Fibroblast of skin of left biceps (primary cell): ENCODE measurements at regions not wholly inside any gene's neighbourhood (a gene's known extent, or its start where the extent isn't known, plus 50 kb on each side); places are given as distances from the start of the nearest gene placed in this dataset.
A peak's percentile ranks its signal among the peaks of the same experiment; 100 is the strongest.
"Not testable (repeated sequence)": the region's sequence is repeated elsewhere in the genome, so short reads cannot be mapped to it uniquely, and the experiment has no call there.

Source experiments
- DNase-seq, 2 experiments: peaks; one replicate each; pipeline ENCODE4 v3.0.0-alpha.2; 2013; ENCODE audit warnings: low read depth in 2 of 2

GRCh38 chr17:49898366-49899190 is 50.7 kb upstream of the TAC4 start:
- no peak for DNase-seq

- DNase-seq, result no peak
Measured at GRCh38 chr17:49899191-49899485, 51.3 kb upstream of the TAC4 start.

- DNase-seq, result no peak
Measured at GRCh38 chr17:49899588-49899987, 51.7 kb upstream of the TAC4 start.

DNA sequence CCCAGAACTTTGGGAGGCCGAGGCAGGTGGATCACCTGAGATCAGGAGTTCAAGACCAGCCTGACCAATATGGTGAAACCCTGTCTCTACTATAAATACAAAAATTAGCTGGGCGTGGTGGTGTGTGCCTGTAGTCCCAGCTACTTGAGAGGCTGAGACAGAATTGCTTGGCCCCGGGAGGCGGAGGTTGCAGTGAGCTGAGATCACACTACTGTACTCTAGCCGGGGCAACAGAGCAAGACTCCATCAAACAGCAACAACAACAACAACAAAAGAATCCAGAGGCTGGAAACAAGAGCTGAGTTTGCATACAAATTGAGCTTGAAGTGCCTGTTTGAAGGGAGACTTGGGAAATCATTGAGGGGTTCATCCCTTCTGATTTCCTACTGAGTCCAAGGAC is 52.9 kb upstream of the TAC4 start:
- not testable (repeated sequence) for DNase-seq

- DNase-seq, result no peak
Measured at GRCh38 chr17:49901460-49902331, 53.8 kb upstream of the TAC4 start.

GRCh38 chr17:49903523-49903922 is 55.7 kb upstream of the TAC4 start:
- DNase-seq, result no peak

- DNase-seq, result no peak
Measured at GRCh38 chr17:49904893-49905292, 57.0 kb upstream of the TAC4 start.

DNA sequence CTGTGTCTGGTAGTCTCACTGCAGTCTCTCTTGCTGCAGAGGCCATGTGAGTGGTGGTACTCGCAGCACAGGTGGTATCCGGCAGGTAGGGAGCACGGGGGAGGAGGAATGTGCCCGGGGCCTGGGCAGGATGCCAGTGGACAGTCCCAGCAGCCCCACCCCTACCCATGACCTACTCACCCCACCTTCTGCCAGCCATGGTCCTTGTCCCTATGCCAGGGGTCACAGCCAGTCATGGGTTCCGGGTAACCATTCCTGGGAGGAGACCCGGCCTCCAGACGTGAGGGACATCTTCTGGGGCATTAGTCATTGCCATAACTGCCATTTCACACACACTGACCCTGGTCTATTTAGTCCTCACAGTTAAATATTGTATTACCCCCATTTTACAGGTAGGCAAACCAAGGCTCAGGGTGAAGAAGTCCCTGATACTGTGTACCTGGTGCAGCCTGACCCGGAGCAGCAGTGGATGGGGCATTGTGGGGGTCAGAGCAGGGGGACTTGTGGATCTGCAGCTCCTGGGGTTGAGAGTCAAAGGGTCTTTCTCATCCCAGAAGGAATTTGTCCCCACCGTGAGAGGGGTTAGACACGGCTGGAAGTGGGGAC is 58.8 kb upstream of the TAC4 start:
- DNase-seq, result no peak

- no peak for DNase-seq
Measured at GRCh38 chr17:49907279-49907678, 59.4 kb upstream of the TAC4 start.

DNA sequence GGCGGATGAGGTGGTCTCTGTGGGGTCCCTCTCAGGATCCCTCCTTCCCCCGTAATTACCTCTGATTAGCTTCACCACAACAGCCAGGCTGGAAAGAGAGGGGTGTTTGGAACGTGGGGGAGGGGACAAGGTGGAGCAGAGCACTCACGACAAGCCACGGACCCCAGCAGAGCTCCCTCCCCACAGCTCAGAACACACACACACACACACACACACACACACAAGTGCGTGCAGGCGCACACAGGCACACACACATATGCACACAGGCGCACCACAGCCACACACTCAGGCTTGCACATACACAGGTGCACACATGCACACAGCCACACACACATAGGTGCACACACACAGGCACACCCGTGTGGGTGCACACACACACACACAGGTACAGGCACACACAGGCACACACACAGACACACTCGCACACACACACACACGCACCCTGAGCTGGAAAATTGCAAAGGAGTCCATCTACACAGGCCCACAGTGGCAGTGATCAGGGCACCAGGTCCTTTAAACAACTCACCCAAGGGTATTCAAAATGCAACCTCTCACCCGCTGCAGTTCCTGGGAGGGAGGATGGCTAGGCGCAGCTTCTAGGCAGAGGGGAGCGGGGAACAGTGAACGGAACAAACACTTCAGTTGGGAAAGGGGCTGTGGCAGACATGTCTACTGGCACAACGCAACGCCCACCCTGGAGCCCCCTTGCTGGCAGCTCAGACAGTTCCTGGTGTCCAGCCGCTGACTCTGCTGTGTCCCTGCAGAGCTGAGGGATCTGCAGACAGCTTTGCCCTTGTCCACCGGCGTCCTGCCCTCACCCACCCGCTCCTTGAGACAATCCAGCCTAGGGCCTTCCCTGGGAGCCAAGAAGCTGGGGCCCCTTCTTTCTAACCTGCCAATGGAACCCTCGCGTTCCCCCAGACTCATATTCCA is 59.9 kb upstream of the DLX4 start:
- no peak for DNase-seq

- no peak for DNase-seq
Measured at GRCh38 chr17:49910094-49910857, 58.7 kb upstream of the DLX4 start.

DNA sequence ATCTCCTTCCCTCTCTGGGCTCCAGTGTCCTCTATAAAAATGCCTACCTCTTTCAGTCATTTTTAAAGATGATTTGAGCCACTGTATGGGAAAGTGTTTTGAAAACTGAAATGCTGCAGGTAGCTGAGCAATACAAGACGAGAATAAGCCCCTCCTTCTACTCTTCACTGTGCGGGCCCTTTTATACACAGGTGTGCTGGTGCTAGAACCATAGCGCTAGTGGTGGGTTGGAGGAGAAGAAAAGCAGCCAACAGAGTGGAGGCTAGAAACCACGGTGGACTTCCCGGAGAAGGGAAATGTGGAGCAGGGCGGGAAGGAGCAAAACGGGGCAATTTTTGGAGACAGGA is 58.2 kb upstream of the DLX4 start:
- DNase-seq, result no peak

DNA sequence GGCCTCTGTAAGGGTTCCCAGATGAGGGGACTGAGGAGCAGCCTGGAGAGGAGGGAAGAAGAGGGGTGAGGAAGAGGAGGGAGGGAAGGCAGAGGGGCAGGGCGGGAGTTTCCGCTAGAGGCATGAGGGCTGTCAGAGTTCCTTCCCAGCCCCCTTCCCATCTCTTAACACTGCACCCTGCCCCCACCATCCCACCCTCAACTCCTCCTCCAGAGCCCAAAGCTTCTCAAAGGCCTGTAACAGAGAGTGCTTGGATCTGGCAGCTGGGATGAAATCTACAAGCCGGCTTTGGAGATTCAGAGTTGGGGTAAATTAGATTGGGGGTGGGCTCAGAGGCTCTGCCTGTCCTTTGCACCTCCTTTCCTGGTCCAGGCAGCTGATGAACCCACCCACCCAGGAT is 57.3 kb upstream of the DLX4 start:
- no peak for DNase-seq

- peak; percentile 12 to 17 for DNase-seq
Measured at GRCh38 chr17:49913226-49914095, 55.5 kb upstream of the DLX4 start.

DNA sequence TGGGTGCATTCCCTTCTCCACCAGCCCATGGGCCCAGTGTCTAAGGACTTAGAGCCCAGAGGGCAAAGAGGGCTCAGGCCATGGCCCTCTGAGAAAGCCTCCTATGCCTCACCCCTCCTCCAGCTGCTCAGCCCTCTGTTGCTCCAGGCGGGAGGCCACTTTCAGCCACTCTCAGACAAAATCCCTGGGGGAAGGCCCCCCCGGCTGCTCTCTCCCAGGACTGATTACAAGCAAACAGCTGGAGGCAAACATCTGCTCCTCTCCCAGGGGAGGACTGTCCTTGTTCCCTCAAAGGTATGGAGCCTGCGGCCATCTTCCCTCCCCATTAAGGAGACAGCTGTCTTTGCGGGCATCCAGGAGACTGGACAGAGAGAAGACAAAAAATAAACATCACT is 54.9 kb upstream of the DLX4 start:
- no peak for DNase-seq

DNA sequence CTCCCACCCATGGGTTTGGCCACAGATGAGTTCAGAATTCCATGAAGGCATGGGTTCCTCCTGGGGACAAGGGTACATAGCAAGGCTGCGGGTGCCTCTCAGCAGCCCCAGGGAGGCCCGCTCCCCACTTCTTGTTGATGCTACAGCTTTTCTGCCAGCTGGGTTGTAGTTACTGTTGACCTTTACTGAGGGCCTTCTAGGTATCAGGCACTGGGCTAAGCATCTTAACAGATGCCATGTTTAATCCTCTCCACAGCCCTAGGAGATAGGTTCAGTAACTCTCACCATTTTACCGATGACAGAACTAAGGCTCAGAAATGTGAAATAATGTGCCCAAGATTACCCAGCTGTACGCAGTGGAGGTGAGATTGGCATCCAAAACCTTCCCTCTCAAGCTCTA is 54.3 kb upstream of the DLX4 start:
- DNase-seq, result no peak

DNA sequence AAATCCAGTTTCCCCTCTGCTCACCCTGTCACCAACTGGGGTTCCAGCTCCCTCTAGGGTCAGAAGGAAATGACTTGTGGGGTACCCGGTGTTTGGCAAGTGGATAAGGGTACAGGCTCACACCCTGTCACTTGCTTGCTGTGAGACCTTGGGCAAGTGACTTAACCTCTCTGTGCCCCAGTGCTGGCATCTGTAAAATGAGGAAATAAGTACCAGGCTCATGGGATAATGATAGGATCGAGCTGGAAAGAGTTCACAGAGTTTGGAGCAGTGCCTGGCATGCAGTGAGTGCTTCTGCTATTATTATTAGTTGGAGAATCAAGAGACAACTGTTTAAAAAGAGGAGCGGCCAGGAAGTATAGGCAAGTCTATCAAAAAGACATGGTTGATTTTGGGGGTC is 53.7 kb upstream of the DLX4 start:
- no peak for DNase-seq

DNA sequence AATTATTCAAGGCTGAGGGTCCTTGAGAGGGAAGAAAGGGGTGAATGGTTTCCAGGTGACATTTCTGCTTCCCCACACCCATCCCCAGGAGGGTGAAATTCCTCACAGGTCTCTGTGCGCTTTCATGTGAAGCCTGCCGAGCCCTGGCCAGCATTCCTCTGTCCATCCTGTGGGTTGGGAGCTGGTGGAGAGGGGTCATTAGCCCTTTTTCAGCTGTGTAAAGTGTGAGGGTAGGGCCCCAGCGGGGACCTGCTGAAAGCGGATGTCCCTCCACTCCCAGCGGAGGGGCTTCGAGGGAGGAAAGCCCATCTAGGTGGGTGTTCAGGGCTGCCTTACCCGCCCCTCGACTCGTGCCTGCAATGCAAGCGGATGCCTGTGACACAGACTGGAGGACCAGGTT is 53.3 kb upstream of the DLX4 start:
- no peak for DNase-seq

GRCh38 chr17:49916854-49917515 is 52.0 kb upstream of the DLX4 start:
- no peak for DNase-seq

- no peak for DNase-seq
Measured at GRCh38 chr17:49918591-49918990, 50.4 kb upstream of the DLX4 start.
